Activated T-helper 1 cell treated with anti-CD3 and anti-CD28 coated beads, Interleukin-12 subunit alpha, Interleukin-12 subunit beta, Interleukin-2, Interleukin-4 antibody, amounts not matched to agents 30 ng/mL and 10 ng/mL and 1 ng/mL, durations not matched to agents 14 hours and 24 hours and 36 hours (primary cell): ENCODE measurements at regions not wholly inside any gene's neighbourhood (a gene's known extent, or its start where the extent isn't known, plus 50 kb on each side); places are given as distances from the start of the nearest gene placed in this dataset.

Source experiments
- DNase-seq: peaks from one replicate; pipeline ENCODE4 v3.0.0; 2021; ENCODE audit warnings: low spot score
- H3K27ac Mint-ChIP-seq: one replicate; pipeline ENCODE4 v1.8.0; 2021; ENCODE audit warnings: mild to moderate bottlenecking, mixed read lengths
- H3K27me3 Mint-ChIP-seq: one replicate; pipeline ENCODE4 v1.8.0; 2022; ENCODE audit warnings: mild to moderate bottlenecking, moderate library complexity, mixed read lengths; ENCODE audit not compliant: insufficient read depth
- H3K36me3 Mint-ChIP-seq: one replicate; pipeline ENCODE4 v1.8.0; 2021; ENCODE audit warnings: low read depth, mixed read lengths
- H3K4me1 Mint-ChIP-seq: one replicate; pipeline ENCODE4 v1.8.0; 2021; ENCODE audit warnings: low read depth, mixed read lengths
- H3K4me3 Mint-ChIP-seq: one replicate; pipeline ENCODE4 v1.8.0; 2021; ENCODE audit warnings: mild to moderate bottlenecking, moderate library complexity, mixed read lengths
- H3K9me3 Mint-ChIP-seq: one replicate; pipeline ENCODE4 v1.8.0; 2021; ENCODE audit warnings: mixed read lengths
- intact Hi-C: fragments of 100-400 bp; cut with micrococcal nuclease; formaldehyde crosslinking; loops from one replicate; pipeline ENCODE4 v1.15.1; 2024

DNA sequence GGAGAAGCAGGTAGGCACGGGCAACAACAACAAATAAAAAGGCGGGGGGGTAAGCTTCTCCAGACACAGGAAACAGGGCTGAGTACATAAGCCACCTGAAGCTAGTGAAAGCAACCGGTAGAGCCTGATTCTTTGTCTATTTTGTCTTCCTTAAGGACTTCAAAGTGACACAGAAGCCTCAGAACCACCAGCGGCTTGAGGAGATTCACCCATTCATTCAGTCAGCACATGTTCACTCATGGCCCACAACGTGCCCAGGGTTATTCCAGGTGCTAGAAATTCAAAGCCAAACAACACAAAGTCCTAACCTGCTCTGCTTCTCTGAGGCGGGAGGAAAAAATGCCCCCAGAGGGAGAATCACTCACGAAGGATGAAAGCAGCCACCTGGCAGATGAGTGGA, 69.3 kb upstream of the C7orf33 start:
- intact Hi-C loops = loop anchor here (10.0 kb wide), 1 partner anchor 574 kb away; the partner anchor contains the start of gene ZNF786
- H3K36me3 Mint-ChIP-seq = no peaks in the 10 kb centered on the region

DNA sequence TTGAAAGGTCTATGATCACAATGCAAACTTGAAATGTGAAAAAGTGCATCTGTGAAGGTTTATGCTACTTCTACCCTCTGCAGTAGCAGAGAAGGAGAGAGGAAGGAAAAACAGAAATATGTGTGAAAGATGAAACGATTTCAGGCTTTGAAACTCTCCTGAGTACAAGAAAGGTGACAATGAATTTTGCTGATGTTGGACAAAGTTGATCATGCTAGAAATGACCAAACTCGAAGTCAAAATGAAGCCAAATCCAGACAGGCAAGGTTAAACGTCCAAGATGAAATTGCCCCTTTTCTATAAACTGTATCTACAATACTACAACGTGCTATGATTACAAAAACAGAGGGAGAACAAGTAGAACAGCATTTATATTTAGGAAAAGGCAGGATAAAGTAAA, 67.0 kb upstream of the C7orf33 start:
- no peak for DNase-seq
- Mint-ChIP-seq H3K4me1 (peaks cover 12% of the 10 kb centered on the region), H3K4me3 (no peak overlapping the region), H3K9me3 (no peaks in the 10 kb centered on the region), H3K27ac (no peak overlapping the region), H3K27me3 (peaks cover 43% of the 10 kb centered on the region), H3K36me3 (no peaks in the 10 kb centered on the region)
- intact Hi-C loops = loop anchor here (10.0 kb wide), 1 partner anchor 571 kb away; the partner anchor contains the start of gene ZNF786

More for the DNA sequence above, 69.3 kb upstream of the C7orf33 start:
- no peak for DNase-seq
- no peak overlapping the region for H3K4me3 Mint-ChIP-seq
- no peak overlapping the region for H3K27ac Mint-ChIP-seq
- no peaks in the 10 kb centered on the region for H3K9me3 Mint-ChIP-seq
- no peaks in the 10 kb centered on the region for H3K4me1 Mint-ChIP-seq
- peaks cover 46% of the 10 kb centered on the region for H3K27me3 Mint-ChIP-seq

DNA sequence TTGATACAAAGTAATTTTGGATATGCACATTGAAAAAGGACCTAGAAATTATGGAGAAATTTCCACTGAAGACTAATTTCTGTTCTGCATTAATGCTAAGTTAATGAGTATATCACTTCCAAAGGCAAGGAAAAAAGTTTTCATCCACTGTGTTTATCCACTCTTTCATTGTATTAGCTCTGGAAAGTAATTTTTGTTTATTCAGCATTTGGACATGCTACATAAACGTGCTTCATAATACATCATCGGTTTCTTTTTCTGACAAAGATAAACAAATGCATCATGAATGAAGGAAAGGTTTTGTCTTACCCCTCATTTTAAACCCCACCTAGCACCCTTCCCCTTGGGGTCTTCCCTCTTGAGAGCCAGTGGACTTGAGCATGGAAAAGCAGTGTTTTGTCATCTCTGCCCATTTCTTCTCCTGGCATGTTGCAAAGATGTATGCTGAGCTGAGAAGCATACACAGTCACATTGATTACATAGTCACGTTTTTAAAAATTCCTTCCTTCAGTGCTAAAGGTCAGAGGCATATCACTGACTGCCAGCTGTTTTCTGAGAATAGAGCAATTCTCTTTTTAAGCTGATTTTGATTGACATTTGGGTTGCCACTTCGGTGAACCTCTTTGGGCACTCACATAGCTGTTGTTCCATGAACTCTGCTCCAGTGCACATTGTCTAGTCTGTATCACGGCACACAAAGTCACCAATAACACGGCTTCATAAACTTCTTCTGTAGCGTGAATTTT, 65.9 kb upstream of the C7orf33 start:
- Mint-ChIP-seq H3K4me1 (peaks cover 12% of the 10 kb centered on the region), H3K4me3 (no peak overlapping the region), H3K27me3 (peaks cover 32% of the 10 kb centered on the region), H3K27ac (no peak overlapping the region), H3K9me3 (no peaks in the 10 kb centered on the region), H3K36me3 (no peaks in the 10 kb centered on the region)
- no peak for DNase-seq
- intact Hi-C loops = loop anchor here (5.0 to 10.0 kb wide), 2 partner anchors 38 to 570 kb away; partner anchors contain the start of gene ZNF786

DNA sequence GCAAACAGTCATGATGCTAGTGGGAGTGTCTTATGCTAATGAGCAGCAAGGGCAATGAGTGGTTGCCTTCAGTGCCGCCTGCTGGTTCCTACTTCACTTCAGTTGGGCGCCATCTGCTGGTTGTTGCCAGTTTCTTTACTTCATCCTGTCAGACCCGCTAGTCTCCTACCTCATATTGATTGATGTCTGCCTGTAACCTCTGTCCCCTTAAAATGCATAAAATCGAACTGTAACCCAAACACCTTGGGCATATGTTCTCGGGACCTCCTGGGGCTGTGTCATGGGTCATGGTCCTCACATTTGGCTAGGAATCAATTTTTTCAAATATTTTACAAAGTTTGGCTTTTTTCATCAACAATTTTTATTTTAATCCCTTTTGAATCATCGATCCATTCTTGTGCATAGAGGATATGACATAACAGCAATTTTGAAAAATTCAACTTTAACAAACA, 62.8 kb upstream of the C7orf33 start:
- H3K27ac Mint-ChIP-seq = peak overlapping the region; percentile 22
- peak; percentile 78 for DNase-seq
- H3K4me1 Mint-ChIP-seq = peaks cover 12% of the 10 kb centered on the region
- no peaks in the 10 kb centered on the region for H3K9me3 Mint-ChIP-seq
- H3K36me3 Mint-ChIP-seq = no peaks in the 10 kb centered on the region
- no peak overlapping the region for H3K4me3 Mint-ChIP-seq
- intact Hi-C loops = loop anchor here (1.0 to 10.0 kb wide), 5 partner anchors 23 to 567 kb away; partner anchors contain the start of gene ZNF786
- H3K27me3 Mint-ChIP-seq = peaks cover 20% of the 10 kb centered on the region

DNA sequence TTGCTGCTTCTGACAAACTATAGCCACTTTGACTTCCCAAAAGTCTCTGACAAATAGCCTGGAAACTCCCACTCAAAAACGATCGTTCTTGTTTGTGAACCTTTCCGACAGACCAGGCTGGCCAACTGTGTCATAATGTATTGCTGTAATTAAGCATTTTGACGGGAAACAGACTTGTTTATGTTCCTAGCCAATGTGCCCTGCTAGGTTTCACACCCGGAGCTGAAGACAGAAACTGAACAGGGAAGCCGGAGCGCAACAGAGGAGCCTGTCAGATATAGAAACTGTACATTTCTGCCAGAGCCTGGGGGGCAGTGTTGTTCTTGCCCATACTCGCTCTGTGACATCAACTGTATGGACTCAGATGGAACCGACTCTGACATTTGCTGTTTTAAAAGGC, 55.3 kb upstream of the C7orf33 start:
- Mint-ChIP-seq H3K27me3 (no peaks in the 10 kb centered on the region), H3K4me3 (peak overlapping the region; percentile 47), H3K27ac (peak overlapping the region; percentile 81), H3K36me3 (peaks cover 2% of the 10 kb centered on the region), H3K4me1 (peaks cover 9% of the 10 kb centered on the region), H3K9me3 (no peaks in the 10 kb centered on the region)
- intact Hi-C loops = loop anchor here (1.0 kb wide), 2 partner anchors 29 to 49 kb away; no protein-coding TSS in a partner anchor
- DNase-seq = peak; percentile 13

DNA sequence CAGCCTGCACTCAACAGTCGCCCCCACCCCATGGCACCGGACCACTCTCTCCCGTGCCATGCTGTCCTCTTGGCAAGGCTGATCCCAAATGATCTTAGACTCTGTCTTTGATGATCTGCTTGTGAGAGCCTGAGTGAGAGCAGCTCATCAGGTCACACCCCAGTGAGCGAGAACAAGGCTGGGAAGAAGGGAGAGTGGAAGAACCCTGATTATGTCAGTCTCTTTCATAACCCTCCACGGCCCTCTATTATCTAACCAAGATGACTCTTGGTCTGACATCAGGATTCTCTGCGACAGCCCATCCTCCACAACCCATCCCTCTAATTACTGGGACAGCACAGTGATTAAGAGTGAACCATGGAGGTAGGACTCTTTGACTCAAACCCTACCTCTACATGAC, 53.1 kb upstream of the C7orf33 start:
- H3K36me3 Mint-ChIP-seq = peaks cover 2% of the 10 kb centered on the region
- no peak overlapping the region for H3K4me3 Mint-ChIP-seq
- no peaks in the 10 kb centered on the region for H3K9me3 Mint-ChIP-seq
- H3K27me3 Mint-ChIP-seq = peaks cover 1% of the 10 kb centered on the region
- intact Hi-C loops = no loop called here
- no peak for DNase-seq
- H3K27ac Mint-ChIP-seq = no peak overlapping the region
- peaks cover 9% of the 10 kb centered on the region for H3K4me1 Mint-ChIP-seq

DNA sequence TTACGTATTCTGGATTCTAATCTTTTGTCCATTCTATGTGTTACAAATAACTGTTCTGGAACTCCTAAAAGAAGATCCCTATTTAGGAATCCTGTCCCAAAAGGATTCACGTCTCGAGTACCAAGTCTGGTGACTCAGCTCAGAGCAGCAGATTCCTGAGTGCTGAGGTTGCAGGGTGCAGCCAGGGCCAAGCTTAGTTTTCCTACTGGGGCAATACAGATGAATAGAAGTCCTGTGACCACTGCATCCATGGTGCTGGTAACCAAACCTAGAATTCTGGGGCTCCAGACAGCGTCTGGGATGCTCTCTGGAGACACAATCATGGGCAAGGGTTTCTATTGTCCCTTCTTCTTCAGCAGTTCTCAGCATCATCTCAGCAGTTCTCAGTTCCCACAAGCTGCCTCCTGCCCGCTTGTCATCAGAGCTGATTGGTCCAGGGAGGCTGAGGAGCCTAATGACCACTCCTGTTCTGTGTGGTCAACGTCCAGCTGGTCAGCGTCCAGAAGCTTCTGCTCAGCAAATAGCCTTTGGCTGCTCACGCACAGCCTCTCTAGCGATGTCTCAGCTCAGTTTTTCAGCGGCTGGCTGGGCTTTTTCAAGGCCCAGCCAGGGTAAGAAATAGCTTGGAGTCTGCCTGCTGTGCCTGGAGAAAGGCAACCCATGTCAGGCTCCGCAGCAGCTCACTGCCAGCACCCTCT, 50.4 kb upstream of the C7orf33 start:
- H3K9me3 Mint-ChIP-seq = no peaks in the 10 kb centered on the region
- intact Hi-C loops = no loop called here

More for the DNA sequence above, 50.4 kb upstream of the C7orf33 start:
- no peak for DNase-seq
- H3K4me1 Mint-ChIP-seq = peaks cover 6% of the 10 kb centered on the region
- no peaks in the 10 kb centered on the region for H3K36me3 Mint-ChIP-seq
- no peak overlapping the region for H3K4me3 Mint-ChIP-seq
- H3K27me3 Mint-ChIP-seq = peaks cover 2% of the 10 kb centered on the region
- no peak overlapping the region for H3K27ac Mint-ChIP-seq
